ENCODE measurements at regions not wholly inside any gene's neighbourhood (a gene's known extent, or its start where the extent isn't known, plus 50 kb on each side); places are given as distances from the start of the nearest gene placed in this dataset.
"Not testable (repeated sequence)": the region's sequence is repeated elsewhere in the genome, so short reads cannot be mapped to it uniquely, and the experiment has no call there.

- intact Hi-C loops (cut with DNase I; ENCODE audit: low total_unique reads) (no loop called here), in situ Hi-C loops (cut with MboI; ENCODE audit: low pct_ligation_motif_present in 1 of 4, low pct_unique_long_range_greater_than_20kb in 1 of 4, low sequenced_read_pairs in 3 of 4) (no loop called here)
- Histone ChIP-seq H3K4me3 (no peak overlapping the region), H3K27ac (no peak overlapping the region), H3K36me3 (no peaks in the 10 kb centered on the region), H3K9me3 (no peaks in the 10 kb centered on the region), H3K27me3 (no peaks in the 10 kb centered on the region), H3K4me1 (no peaks in the 10 kb centered on the region)
- WGBS, 2 donors (ENCODE audit: low coverage in 1 of 2) = 93 to 94% methylated on average over 1 of the region's 1 CpG
- TF ChIP-seq POLR2A (IDR thresholded peaks at IDR 0.05) = no peak
- TF ChIP-seq, protein P1, sequence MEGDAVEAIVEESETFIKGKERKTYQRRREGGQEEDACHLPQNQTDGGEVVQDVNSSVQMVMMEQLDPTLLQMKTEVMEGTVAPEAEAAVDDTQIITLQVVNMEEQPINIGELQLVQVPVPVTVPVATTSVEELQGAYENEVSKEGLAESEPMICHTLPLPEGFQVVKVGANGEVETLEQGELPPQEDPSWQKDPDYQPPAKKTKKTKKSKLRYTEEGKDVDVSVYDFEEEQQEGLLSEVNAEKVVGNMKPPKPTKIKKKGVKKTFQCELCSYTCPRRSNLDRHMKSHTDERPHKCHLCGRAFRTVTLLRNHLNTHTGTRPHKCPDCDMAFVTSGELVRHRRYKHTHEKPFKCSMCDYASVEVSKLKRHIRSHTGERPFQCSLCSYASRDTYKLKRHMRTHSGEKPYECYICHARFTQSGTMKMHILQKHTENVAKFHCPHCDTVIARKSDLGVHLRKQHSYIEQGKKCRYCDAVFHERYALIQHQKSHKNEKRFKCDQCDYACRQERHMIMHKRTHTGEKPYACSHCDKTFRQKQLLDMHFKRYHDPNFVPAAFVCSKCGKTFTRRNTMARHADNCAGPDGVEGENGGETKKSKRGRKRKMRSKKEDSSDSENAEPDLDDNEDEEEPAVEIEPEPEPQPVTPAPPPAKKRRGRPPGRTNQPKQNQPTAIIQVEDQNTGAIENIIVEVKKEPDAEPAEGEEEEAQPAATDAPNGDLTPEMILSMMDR (IDR thresholded peaks at IDR 0.05) = no peak
- TF ChIP-seq POLR2AphosphoS5 (IDR thresholded peaks at IDR 0.05) = no peak
- no peak for TF ChIP-seq EP300 (IDR thresholded peaks at IDR 0.05; ENCODE audit: low read depth)
- no peak for DNase-seq
Observed at GRCh38 chr13:44711706-44712105, 135.6 kb upstream of the TSC22D1 start.

- intact Hi-C loops (cut with DNase I; ENCODE audit: low total_unique reads) = no loop called here
- in situ Hi-C loops (cut with MboI; ENCODE audit: low pct_ligation_motif_present in 1 of 4, low pct_unique_long_range_greater_than_20kb in 1 of 4, low sequenced_read_pairs in 3 of 4) = no loop called here
- no peak for DNase-seq
- no peaks in the 10 kb centered on the region for H3K36me3 ChIP-seq
- no peak overlapping the region for H3K27ac ChIP-seq
- 50 to 78% methylated on average over 1 to 2 of the region's 2 CpGs for WGBS, 2 donors (ENCODE audit: low coverage in 1 of 2)
- no peaks in the 10 kb centered on the region for H3K4me1 ChIP-seq
- H3K27me3 ChIP-seq = no peaks in the 10 kb centered on the region
- no peak overlapping the region for H3K4me3 ChIP-seq
- H3K9me3 ChIP-seq = no peaks in the 10 kb centered on the region
- TF ChIP-seq POLR2AphosphoS5 (IDR thresholded peaks at IDR 0.05) (no peak), POLR2A (IDR thresholded peaks at IDR 0.05) (no peak)
Observed at GRCh38 chr13:44710576-44710975, 134.4 kb upstream of the TSC22D1 start.

GRCh38 chr13:44704811-44705210, 128.7 kb upstream of the TSC22D1 start:
- WGBS, 2 donors (ENCODE audit: low coverage in 1 of 2) = 93 to 96% methylated on average over 3 of the region's 3 CpGs
- H3K4me3 ChIP-seq; intact Hi-C loops (cut with DNase I; ENCODE audit: low total_unique reads); DNase-seq; H3K36me3 ChIP-seq; H3K27me3 ChIP-seq; in situ Hi-C loops (cut with MboI; ENCODE audit: low pct_ligation_motif_present in 1 of 4, low pct_unique_long_range_greater_than_20kb in 1 of 4, low sequenced_read_pairs in 3 of 4); H3K27ac ChIP-seq; H3K4me1 ChIP-seq; H3K9me3 ChIP-seq: not testable (repeated sequence)

DNA sequence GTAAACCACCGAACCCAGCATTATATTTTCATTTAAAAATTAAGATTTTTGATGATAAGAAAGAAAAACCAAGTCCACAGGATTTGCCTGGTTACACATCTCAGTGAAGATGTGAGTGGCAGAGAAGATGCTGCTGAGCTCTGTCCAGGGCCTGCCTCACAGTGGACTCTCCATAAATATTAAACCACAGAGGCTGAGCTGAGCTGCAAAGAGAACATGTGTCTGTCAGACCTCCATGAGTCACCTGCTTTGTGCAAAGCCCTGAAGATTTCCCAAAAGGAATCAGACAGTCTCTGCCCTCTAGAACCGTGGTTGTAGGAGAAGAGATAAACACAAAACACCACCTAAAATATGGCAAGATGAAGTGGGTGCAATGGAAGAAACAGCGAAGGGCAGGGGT, 127.2 kb upstream of the TSC22D1 start:
- Histone ChIP-seq H3K4me3 (no peak overlapping the region), H3K9me3 (no peaks in the 10 kb centered on the region), H3K27me3 (no peaks in the 10 kb centered on the region), H3K4me1 (no peaks in the 10 kb centered on the region), H3K36me3 (no peaks in the 10 kb centered on the region), H3K27ac (no peak overlapping the region)
- WGBS, 2 donors (ENCODE audit: low coverage in 1 of 2) = 69 to 79% methylated on average over 2 to 3 of the region's 3 CpGs
- in situ Hi-C loops (cut with MboI; ENCODE audit: low pct_ligation_motif_present in 1 of 4, low pct_unique_long_range_greater_than_20kb in 1 of 4, low sequenced_read_pairs in 3 of 4) = no loop called here
- no peak for DNase-seq
- intact Hi-C loops (cut with DNase I; ENCODE audit: low total_unique reads) = no loop called here
- no peak for TF ChIP-seq POLR2A (IDR thresholded peaks at IDR 0.05)
- TF ChIP-seq EP300 (IDR thresholded peaks at IDR 0.05; ENCODE audit: low read depth) = no peak
- no peak for TF ChIP-seq POLR2AphosphoS5 (IDR thresholded peaks at IDR 0.05)
- TF ChIP-seq, protein P1 (IDR thresholded peaks at IDR 0.05) = no peak

GRCh38 chr13:44698066-44698465, 121.9 kb upstream of the TSC22D1 start:
- Histone ChIP-seq H3K4me1 (no peaks in the 10 kb centered on the region), H3K9me3 (no peaks in the 10 kb centered on the region), H3K4me3 (no peak overlapping the region), H3K27me3 (no peaks in the 10 kb centered on the region), H3K27ac (no peak overlapping the region), H3K36me3 (no peaks in the 10 kb centered on the region)
- WGBS, 2 donors (ENCODE audit: low coverage in 1 of 2) = 72 to 81% methylated on average over 7 of the region's 7 CpGs
- TF ChIP-seq POLR2A (IDR thresholded peaks at IDR 0.05) (no peak), EP300 (IDR thresholded peaks at IDR 0.05; ENCODE audit: low read depth) (no peak), POLR2AphosphoS5 (IDR thresholded peaks at IDR 0.05) (no peak)
- TF ChIP-seq, protein P1 (IDR thresholded peaks at IDR 0.05) = no peak
- intact Hi-C loops (cut with DNase I; ENCODE audit: low total_unique reads) (no loop called here), in situ Hi-C loops (cut with MboI; ENCODE audit: low pct_ligation_motif_present in 1 of 4, low pct_unique_long_range_greater_than_20kb in 1 of 4, low sequenced_read_pairs in 3 of 4) (no loop called here)
- DNase-seq = no peak
